ENCODE measurements at regions not wholly inside any gene's neighbourhood (a gene's known extent, or its start where the extent isn't known, plus 50 kb on each side); places are given as distances from the start of the nearest gene placed in this dataset.

DNA sequence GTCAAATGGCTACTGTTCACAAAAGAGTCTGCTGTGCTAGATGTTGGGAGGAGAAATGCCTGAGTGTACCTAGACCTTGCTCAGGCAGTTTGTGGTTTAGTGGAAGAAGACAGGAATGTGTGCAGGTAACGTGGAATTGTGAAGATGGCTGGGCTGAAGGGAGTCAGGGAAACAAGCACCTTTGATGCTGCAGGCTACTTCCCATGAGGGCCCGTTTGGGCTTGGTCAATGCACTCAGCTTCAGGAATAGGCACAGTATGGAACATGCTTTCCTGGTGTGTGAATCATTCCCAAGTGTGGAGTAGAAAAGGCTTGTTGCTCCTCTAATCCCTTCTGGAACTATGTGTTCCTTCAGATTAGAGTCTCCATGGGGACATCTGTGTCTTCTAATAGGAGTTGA is 318.3 kb upstream of the MTNR1B start:
- TF ChIP-seq, protein P1, sequence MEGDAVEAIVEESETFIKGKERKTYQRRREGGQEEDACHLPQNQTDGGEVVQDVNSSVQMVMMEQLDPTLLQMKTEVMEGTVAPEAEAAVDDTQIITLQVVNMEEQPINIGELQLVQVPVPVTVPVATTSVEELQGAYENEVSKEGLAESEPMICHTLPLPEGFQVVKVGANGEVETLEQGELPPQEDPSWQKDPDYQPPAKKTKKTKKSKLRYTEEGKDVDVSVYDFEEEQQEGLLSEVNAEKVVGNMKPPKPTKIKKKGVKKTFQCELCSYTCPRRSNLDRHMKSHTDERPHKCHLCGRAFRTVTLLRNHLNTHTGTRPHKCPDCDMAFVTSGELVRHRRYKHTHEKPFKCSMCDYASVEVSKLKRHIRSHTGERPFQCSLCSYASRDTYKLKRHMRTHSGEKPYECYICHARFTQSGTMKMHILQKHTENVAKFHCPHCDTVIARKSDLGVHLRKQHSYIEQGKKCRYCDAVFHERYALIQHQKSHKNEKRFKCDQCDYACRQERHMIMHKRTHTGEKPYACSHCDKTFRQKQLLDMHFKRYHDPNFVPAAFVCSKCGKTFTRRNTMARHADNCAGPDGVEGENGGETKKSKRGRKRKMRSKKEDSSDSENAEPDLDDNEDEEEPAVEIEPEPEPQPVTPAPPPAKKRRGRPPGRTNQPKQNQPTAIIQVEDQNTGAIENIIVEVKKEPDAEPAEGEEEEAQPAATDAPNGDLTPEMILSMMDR (IDR thresholded peaks at IDR 0.05; ENCODE audit: control extremely low read depth in 1 of 3, insufficient read depth in 1 of 3, low read depth in 1 of 3, low read length in 3 of 3): no peak
- TF ChIP-seq SP1 (IDR thresholded peaks at IDR 0.05; ENCODE audit: low read depth, low read length) (no peak), HDAC6 (IDR thresholded peaks at IDR 0.05; ENCODE audit: low read depth, low read length) (no peak)
